CD14-positive monocyte (primary cell): ENCODE measurements at regions not wholly inside any gene's neighbourhood (a gene's known extent, or its start where the extent isn't known, plus 50 kb on each side); places are given as distances from the start of the nearest gene placed in this dataset.

Experiments
- DNase-seq, 3 donors: peaks; one replicate each; pipeline ENCODE4 v3.0.0-alpha.2; 2011 to 2022
- H2AFZ ChIP-seq: 2 replicates; pipeline ENCODE4 v1.6.0; 2012; ENCODE audit warnings: mild to moderate bottlenecking, low read depth, low read length, inconsistent platforms; ENCODE audit not compliant: insufficient read depth, poor library complexity, severe bottlenecking
- H3K27ac ChIP-seq, 2 donors: 1 replicate in 1 of 2; 2 replicates in 1 of 2; pipeline ENCODE4 v1.5.1; 2012 to 2013; ENCODE audit warnings: low read length in 2 of 2, control low read depth in 1 of 2, inconsistent platforms in 1 of 2, low read depth in 1 of 2, mild to moderate bottlenecking in 1 of 2
- H3K27me3 ChIP-seq, 2 donors: one replicate each; pipeline versions ENCODE4 v1.6.0 to v1.6.1; 2011 to 2013; ENCODE audit warnings: low read length in 2 of 2; ENCODE audit not compliant: control insufficient read depth in 2 of 2, insufficient read depth in 2 of 2
- H3K36me3 ChIP-seq, 2 donors: replicated peaks in 1 of 2; 1 replicate in 1 of 2; 2 replicates in 1 of 2; pipeline versions ENCODE4 v1.5.1 to v1.6.1; 2012 to 2013; ENCODE audit warnings: low read length in 2 of 2, control low read depth in 1 of 2, inconsistent platforms in 1 of 2, mild to moderate bottlenecking in 1 of 2; ENCODE audit not compliant: insufficient read depth in 2 of 2, control insufficient read depth in 1 of 2
- H3K4me1 ChIP-seq, 2 donors: 1 replicate in 1 of 2; 2 replicates in 1 of 2; pipeline versions ENCODE4 v1.5.1 to v1.6.1; 2012 to 2013; ENCODE audit warnings: low read length in 2 of 2, control low read depth in 1 of 2, inconsistent platforms in 1 of 2, mild to moderate bottlenecking in 1 of 2, moderate library complexity in 1 of 2; ENCODE audit not compliant: insufficient read depth in 2 of 2, control insufficient read depth in 1 of 2
- H3K4me2 ChIP-seq: replicated peaks from 2 replicates; pipeline ENCODE3; 2012; ENCODE audit warnings: low read length, moderate library complexity, mild to moderate bottlenecking; ENCODE audit not compliant: poor library complexity, severe bottlenecking; ENCODE audit errors: extremely low read depth
- H3K4me3 ChIP-seq, 3 experiments: fragments of 200-600 bp in 1 of 3; sonication (generic) in 1 of 3; replicated peaks in 1 of 3; 1 replicate in 2 of 3; 2 replicates in 1 of 3; pipeline ENCODE4 v1.5.1; 2011 to 2013; ENCODE audit warnings: low read length in 3 of 3, mild to moderate bottlenecking in 3 of 3, control low read depth in 2 of 3, low read depth in 2 of 3, inconsistent platforms in 1 of 3, moderate library complexity in 1 of 3
- H3K79me2 ChIP-seq: 2 replicates; pipeline ENCODE4 v1.6.0; 2012; ENCODE audit warnings: mild to moderate bottlenecking, control low read depth, inconsistent platforms, low read length, moderate library complexity; ENCODE audit not compliant: insufficient read depth
- H3K9ac ChIP-seq: 2 replicates; pipeline ENCODE4 v1.6.0; 2017; ENCODE audit warnings: low read length, mild to moderate bottlenecking; ENCODE audit not compliant: insufficient read depth, poor library complexity, severe bottlenecking
- H3K9me3 ChIP-seq, 2 donors: replicated peaks in 1 of 2; 1 replicate in 1 of 2; 2 replicates in 1 of 2; pipeline versions ENCODE4 v1.5.1 to v1.6.1; 2012 to 2013; ENCODE audit warnings: low read length in 2 of 2, control low read depth in 1 of 2; ENCODE audit not compliant: control insufficient read depth in 1 of 2, insufficient read depth in 1 of 2
- H4K20me1 ChIP-seq: 2 replicates; pipeline ENCODE4 v1.6.0; 2012; ENCODE audit warnings: mild to moderate bottlenecking, low read length, control low read depth, moderate library complexity; ENCODE audit not compliant: insufficient read depth
- H3K27ac Mint-ChIP-seq, 7 donors: one replicate each; pipeline ENCODE4 v1.8.0; 2020; ENCODE audit warnings: mild to moderate bottlenecking in 7 of 7, mixed read lengths in 7 of 7, moderate library complexity in 6 of 7, inconsistent platforms in 2 of 7
- H3K27me3 Mint-ChIP-seq, 3 donors: one replicate each; pipeline ENCODE4 v1.8.0; 2021 to 2022; ENCODE audit warnings: low read depth in 3 of 3, mild to moderate bottlenecking in 3 of 3, mixed read lengths in 3 of 3, moderate library complexity in 3 of 3, inconsistent platforms in 1 of 3
- H3K36me3 Mint-ChIP-seq, 2 donors: one replicate each; pipeline ENCODE4 v1.8.0; 2020; ENCODE audit warnings: mixed read lengths in 2 of 2, inconsistent platforms in 1 of 2, mild to moderate bottlenecking in 1 of 2
- H3K4me1 Mint-ChIP-seq: one replicate; pipeline ENCODE4 v1.8.0; 2020; ENCODE audit warnings: mild to moderate bottlenecking, mixed read lengths
- H3K4me3 Mint-ChIP-seq, 2 donors: one replicate each; pipeline ENCODE4 v1.8.0; 2020; ENCODE audit warnings: mild to moderate bottlenecking in 2 of 2, mixed read lengths in 2 of 2, moderate library complexity in 1 of 2
- H3K9me3 Mint-ChIP-seq, 7 donors: one replicate each; pipeline ENCODE4 v1.8.0; 2020 to 2022; ENCODE audit warnings: mixed read lengths in 7 of 7, mild to moderate bottlenecking in 6 of 7, moderate library complexity in 6 of 7, inconsistent platforms in 2 of 7
- CTCF ChIP-seq: fragments of 200-600 bp; IDR thresholded peaks from one replicate; pipeline ENCODE4 v1.8.0; 2022; ENCODE audit warnings: antibody characterized with exemption, mild to moderate bottlenecking
- WGBS: methylation state at CpG from one replicate; pipeline ENCODE4 v1.1.5; 2013; ENCODE audit warnings: missing lambda C conversion rate; ENCODE audit not compliant: insufficient coverage; 5-methylcytosine and 5-hydroxymethylcytosine counted together
- intact Hi-C, 2 donors: fragments of 100-400 bp; cut with micrococcal nuclease; formaldehyde crosslinking; loops; one replicate each; pipeline versions ENCODE4 v1.15.0 to v1.15.1; 2023

GRCh38 chr4:148814030-148814429, 371.8 kb upstream of the NR3C2 start:
- H3K27me3 ChIP-seq = no peaks in the 10 kb centered on the region
- no peaks in the 10 kb centered on the region for H3K9me3 ChIP-seq
- no peak overlapping the region for H3K27ac Mint-ChIP-seq
- H3K27ac ChIP-seq = no peak overlapping the region
- H3K9me3 Mint-ChIP-seq = peaks cover 0 to 14% (median 3%) of the 10 kb centered on the region in 7 donors
- no peaks in the 10 kb centered on the region for H3K27me3 Mint-ChIP-seq
- TF ChIP-seq CTCF = no peak
- H3K4me3 Mint-ChIP-seq = no peak overlapping the region
- no CpG with 5 or more reads among the region's 1 CpG for WGBS
- no peak overlapping the region for H3K9ac ChIP-seq
- intact Hi-C loops = no loop called here
- no peak overlapping the region for H2AFZ ChIP-seq
- no peaks in the 10 kb centered on the region for H3K36me3 ChIP-seq
- H3K36me3 Mint-ChIP-seq = no peaks in the 10 kb centered on the region
- no peaks in the 10 kb centered on the region for H3K79me2 ChIP-seq
- H3K4me1 Mint-ChIP-seq = no peaks in the 10 kb centered on the region
- no peak overlapping the region for H3K4me2 ChIP-seq
- H3K4me3 ChIP-seq = no peak overlapping the region
- H4K20me1 ChIP-seq = no peaks in the 10 kb centered on the region
- H3K4me1 ChIP-seq = no peaks in the 10 kb centered on the region
- DNase-seq = no peak

GRCh38 chr4:148813289-148813688, 371.1 kb upstream of the NR3C2 start:
- TF ChIP-seq CTCF = no peak
- no peak for DNase-seq

More at GRCh38 chr4:148813289-148813688, 371.1 kb upstream of the NR3C2 start:
- Histone ChIP-seq H3K79me2 (no peaks in the 10 kb centered on the region), H3K36me3 (no peaks in the 10 kb centered on the region), H3K4me2 (no peak overlapping the region), H3K27me3 (no peaks in the 10 kb centered on the region), H3K9ac (no peak overlapping the region), H3K27ac (no peak overlapping the region), H4K20me1 (no peaks in the 10 kb centered on the region), H3K9me3 (no peaks in the 10 kb centered on the region), H2AFZ (no peak overlapping the region), H3K4me3 (no peak overlapping the region), H3K4me1 (no peaks in the 10 kb centered on the region)
- intact Hi-C loops = no loop called here
- H3K9me3 Mint-ChIP-seq = peaks cover 0 to 16% (median 3%) of the 10 kb centered on the region in 7 donors
- no peak overlapping the region for H3K27ac Mint-ChIP-seq
- H3K36me3 Mint-ChIP-seq = no peaks in the 10 kb centered on the region
- no peak overlapping the region for H3K4me3 Mint-ChIP-seq
- no peaks in the 10 kb centered on the region for H3K27me3 Mint-ChIP-seq
- H3K4me1 Mint-ChIP-seq = no peaks in the 10 kb centered on the region
